HG03565 (cell line): ENCODE measurements at regions not wholly inside any gene's neighbourhood (a gene's known extent, or its start where the extent isn't known, plus 50 kb on each side); places are given as distances from the start of the nearest gene placed in this dataset.

Experiments used
- ATAC-seq: cut with Tn5 transposase; IDR thresholded peaks from one replicate; pipeline ENCODE4 v1.9.1; 2021; ENCODE audit warnings: mild to moderate bottlenecking, moderate library complexity; ENCODE audit not compliant: unreplicated experiment

DNA sequence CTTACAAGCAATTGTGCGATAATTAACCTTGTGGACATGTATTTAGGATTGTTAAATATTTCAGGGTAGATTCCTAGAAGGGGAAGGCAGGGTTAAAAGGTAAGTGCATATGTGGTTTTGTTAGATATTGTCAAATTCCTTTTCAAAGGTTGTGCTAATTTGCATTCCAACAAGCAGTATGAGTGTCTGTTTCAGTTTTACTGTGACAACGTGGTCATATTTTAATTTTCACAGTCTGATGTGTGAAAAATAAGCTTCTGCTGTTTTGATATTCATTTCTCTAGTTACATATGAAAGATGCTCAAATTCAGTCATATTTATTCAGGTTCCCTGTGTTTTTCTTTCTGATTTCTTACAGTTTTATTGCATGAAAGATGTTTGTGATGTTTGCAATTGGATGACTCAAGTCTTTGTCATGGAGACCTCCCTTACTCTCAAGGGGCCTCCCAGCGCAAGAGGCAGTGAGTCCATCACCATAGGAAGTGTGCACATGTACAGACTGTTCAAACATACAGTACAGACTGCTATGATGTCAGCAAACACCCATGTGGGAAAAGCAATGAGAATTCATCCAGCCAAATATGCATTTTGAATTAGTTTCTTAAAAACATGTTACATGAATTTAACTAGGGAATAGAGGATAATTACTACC is 310.8 kb downstream of the GALR1 start:
- peak; percentile 81 for ATAC-seq

DNA sequence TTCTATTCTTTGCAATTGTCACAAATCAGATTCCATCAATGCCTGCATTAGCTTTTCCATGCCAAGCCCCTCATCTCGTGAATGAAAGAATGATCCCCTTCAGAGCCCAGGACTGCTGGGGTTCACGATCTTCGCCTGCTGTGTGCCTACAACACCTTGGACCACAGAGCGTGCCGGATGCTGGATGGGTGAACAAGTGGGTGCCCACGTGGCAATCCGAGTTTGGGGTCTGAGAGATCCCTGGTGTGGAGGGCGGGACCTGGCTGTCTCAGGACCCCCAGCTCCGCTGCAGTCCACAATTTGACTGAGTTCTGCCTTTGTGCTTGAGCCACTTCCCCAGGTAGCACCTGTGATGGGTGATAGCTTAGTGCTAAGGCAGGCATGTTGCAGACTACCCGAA is 317.0 kb downstream of the GALR1 start:
- no peak for ATAC-seq

GRCh38 chr18:77567205-77567604 is 317.6 kb downstream of the GALR1 start:
- ATAC-seq: no peak

DNA sequence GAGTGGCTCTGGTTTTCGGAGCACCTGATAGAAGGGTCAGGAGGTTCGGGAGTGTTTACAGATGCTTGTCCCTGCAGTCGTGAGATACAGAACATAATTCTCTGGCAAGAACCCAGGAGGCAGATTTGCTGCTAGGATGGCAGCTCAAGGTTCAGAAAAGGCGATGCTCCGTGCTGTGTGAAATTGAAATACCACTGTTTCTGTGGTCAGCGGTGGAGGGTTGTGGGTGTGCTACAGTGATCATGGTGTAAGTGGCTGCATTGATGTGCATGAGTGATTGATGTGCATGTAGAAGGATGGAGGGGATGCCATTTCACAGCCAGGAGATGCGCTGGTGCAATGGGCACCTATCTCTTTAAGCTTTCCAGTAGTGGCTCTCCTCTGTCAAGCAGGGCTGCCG is 322.1 kb downstream of the GALR1 start:
- no peak for ATAC-seq

GRCh38 chr18:77572537-77572936 is 322.9 kb downstream of the GALR1 start:
- no peak for ATAC-seq

GRCh38 chr18:77573571-77573970 is 323.9 kb downstream of the GALR1 start:
- ATAC-seq: no peak

- no peak for ATAC-seq
These were observed 341.4 kb downstream of the GALR1 start for GRCh38 chr18:77590943-77591515.

DNA sequence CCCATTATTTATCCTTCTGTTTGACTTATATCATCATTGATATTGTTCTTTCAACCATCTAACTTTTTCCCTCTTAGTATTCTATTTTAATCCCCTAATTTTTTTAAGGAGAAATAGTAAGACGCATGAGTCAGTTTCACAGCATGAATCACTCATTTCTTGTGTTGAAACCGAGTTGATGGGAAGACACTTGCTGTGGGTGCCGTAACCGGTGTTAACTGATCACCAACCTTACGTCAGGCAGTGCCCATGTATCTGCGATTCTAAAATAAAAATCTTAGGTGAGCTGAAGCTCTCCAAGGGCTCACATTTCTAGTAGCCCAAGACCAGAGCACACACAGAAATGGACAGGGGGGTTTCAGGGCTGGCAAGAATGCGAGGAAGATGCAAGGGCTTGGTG is 348.1 kb downstream of the GALR1 start:
- ATAC-seq: no peak

GRCh38 chr18:77600674-77601073 is 351.0 kb downstream of the GALR1 start:
- no peak for ATAC-seq

DNA sequence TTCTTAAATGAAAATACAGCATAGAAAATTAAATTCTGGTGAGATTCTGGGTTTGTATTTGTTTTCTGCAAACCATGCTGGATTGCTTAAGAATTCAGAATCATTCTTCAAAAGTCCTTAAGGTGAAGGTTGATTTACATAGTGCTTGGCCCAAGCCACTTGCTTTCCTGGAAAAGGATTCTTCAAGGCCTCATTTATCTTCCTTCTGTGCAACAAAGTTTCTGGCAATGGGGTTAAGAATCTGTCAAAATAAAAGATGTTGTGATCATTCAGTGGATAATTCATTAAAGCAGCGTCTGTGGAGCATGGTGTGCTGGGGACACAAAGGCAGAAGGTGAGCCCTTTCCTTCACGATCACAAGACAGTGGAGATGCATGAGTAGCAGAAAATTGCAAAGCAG is 351.9 kb downstream of the GALR1 start:
- no peak for ATAC-seq

GRCh38 chr18:77607087-77607486 is 357.4 kb downstream of the GALR1 start:
- ATAC-seq: no peak

- ATAC-seq: no peak
These were observed 359.2 kb downstream of the GALR1 start for GRCh38 chr18:77608807-77609206.

GRCh38 chr18:77617694-77618093 is 368.0 kb downstream of the GALR1 start:
- no peak for ATAC-seq

- no peak for ATAC-seq
These were observed 369.9 kb downstream of the GALR1 start for GRCh38 chr18:77619525-77619924.

DNA sequence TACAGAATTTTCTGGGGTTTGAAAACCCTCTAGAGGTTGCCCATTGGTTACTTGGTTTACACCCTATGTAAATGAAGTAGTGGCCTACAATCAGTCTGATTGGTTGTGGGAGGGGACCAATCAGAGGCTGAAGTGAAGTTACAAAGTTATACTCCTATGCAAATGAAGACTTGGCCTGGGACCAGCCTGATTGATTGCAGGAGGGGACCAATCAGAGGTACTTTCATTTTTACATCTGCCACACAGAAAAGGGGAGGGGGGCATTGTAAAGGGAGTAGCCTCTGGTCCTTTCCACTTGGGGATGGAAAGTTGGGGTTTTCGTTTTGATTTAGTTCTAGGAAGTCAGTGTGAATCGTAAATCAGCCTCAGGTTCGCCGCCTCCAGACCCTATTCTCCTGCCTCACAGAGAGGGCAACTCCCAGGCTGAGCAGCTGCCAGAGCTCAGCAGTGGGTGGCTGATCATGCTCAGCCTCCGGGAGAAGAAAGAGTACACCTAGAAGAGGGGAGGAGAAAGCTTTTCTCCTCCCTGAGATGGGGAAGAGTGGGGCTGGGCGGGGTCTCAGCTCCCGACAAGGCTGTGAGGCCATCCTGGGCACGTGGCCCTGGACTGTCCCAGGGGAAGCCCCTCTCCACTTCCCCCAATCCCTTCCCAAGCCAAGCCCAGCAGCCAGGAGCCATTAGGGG is 372.5 kb downstream of the GALR1 start:
- no peak for ATAC-seq

GRCh38 chr18:77632758-77633157 is 383.1 kb downstream of the GALR1 start:
- peak; percentile 49 for ATAC-seq

GRCh38 chr18:77634494-77634893 is 384.8 kb downstream of the GALR1 start:
- no peak for ATAC-seq

DNA sequence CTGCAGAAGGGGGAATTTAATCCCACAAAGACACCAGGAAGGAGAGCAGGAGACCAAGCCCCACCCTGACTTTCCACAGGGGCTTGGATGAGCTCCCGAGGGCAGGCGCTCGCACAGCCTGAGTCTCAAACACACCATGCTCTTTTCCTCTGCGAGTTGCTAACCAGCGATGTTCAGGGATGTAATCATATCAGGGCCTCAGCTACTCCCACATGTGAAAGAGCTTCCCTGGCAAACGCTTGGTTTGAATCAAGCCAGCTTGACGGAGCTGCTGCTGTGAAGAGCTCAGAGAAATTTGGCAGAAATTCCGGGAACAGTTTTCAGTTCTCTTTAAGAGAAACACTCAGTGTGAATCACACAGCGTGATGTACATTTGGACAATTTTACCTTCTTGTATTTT is 385.8 kb downstream of the GALR1 start:
- ATAC-seq: no peak

DNA sequence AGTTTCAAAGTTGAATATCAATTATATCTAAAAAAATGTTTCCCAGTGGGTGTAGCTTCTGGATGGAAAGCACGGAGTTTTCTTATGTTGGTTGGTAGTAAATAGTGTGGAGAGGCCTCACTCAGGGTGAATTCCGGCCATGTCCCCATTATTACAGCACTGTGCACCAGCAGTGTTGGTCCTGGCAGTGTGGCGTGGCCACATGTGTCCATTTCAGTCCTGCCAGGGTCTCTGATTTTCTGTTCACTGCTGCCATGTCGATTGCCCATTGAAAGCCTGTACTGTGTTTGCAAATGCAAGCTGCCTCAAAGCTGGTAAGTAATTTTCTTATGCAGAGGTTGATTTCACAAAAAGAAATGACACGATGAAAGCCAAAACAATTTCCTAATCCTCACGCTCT is 386.2 kb downstream of the GALR1 start:
- ATAC-seq: no peak

DNA sequence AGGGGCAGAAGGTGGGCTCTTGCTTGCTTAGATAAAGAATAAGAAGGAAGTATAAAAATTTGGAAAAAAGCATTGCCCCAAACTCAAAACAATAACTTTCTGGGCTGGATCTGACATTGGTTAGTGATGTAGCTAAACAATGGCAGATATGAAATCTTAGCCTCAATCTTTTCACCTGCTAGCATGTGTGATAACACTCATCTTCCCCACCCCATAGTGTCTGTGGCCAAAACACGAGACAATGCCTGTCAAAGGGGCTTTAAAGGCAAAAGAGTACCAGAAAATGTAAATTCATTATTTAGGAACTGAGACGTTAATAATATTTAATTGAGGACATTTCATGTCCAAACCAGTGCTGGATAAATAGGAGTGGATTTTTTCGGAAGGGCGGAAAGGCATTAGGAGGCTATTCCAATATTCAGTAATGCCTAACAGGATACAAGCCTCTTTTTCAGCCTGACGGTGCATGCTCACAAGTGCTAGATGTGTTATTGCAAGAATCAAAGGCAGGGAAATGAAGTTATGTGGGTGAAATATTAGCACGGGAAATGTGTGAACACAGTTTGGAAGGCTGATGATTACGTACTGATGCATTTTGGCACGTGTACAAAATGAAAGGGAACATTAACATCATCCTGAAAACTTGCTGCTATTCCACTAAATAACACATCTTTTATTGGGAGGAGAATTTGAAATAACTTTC is 395.7 kb downstream of the GALR1 start:
- no peak for ATAC-seq

GRCh38 chr18:77647472-77647871 is 397.8 kb downstream of the GALR1 start:
- no peak for ATAC-seq

- no peak for ATAC-seq
These were observed 398.8 kb downstream of the GALR1 start for GRCh38 chr18:77648411-77648810.
